Spleen (tissue), 7 donors: ENCODE measurements at regions not wholly inside any gene's neighbourhood (a gene's known extent, or its start where the extent isn't known, plus 50 kb on each side); places are given as distances from the start of the nearest gene placed in this dataset.

Source experiments
- CTCF ChIP-seq, 11 experiments: fragments of 200-600 bp in 7 of 11; fragments of 450-650 bp in 4 of 11; sonication (generic) in 4 of 11; IDR thresholded peaks in 8 of 11; conservative IDR thresholded peaks in 3 of 11; 1 replicate in 7 of 11; 2 replicates in 4 of 11; pipeline versions ENCODE4 v1.4.0 to v1.8.0; 2016 to 2021; ENCODE audit warnings: antibody characterized with exemption in 11 of 11, inconsistent platforms in 4 of 11, mild to moderate bottlenecking in 1 of 11
- POLR2A ChIP-seq, 3 donors: fragments of 450-650 bp; IDR thresholded peaks; one replicate each; pipeline ENCODE4 v1.5.1; 2017; ENCODE audit warnings: antibody characterized with exemption in 3 of 3, mild to moderate bottlenecking in 1 of 3
- POLR2AphosphoS5 ChIP-seq, 3 donors: sonication (generic); formaldehyde crosslinking; IDR thresholded peaks; one replicate each; pipeline ENCODE4 v1.5.1; 2017; ENCODE audit warnings: antibody characterized with exemption in 3 of 3
- donor health status: DM: no; HTN: no; CAD: no; lungs with moderate emphysema.
- donor health status: DM: no; HTN: no; CAD: no.
- donor health status: DM: no; HTN: no; CAD: no.

- no peak for TF ChIP-seq POLR2AphosphoS5 (IDR thresholded peaks at IDR 0.05)
- TF ChIP-seq CTCF (IDR thresholded peaks at IDR 0.05 in 8 of 11, conservative IDR thresholded peaks at IDR 0.05 in 3 of 11), result no peak
- TF ChIP-seq POLR2A (IDR thresholded peaks at IDR 0.05), result no peak
These were observed 89.3 kb upstream of the LIPC start for GRCh38 chr15:58342508-58342907.
